ENCODE measurements at regions not wholly inside any gene's neighbourhood (a gene's known extent, or its start where the extent isn't known, plus 50 kb on each side); places are given as distances from the start of the nearest gene placed in this dataset.

- Mint-ChIP-seq H3K27ac (no peak overlapping the region), H3K36me3 (ENCODE audit: low read depth) (peaks cover 33% of the 10 kb centered on the region), H3K27me3 (ENCODE audit: insufficient read depth, low read depth, poor library complexity) (peaks cover 3% of the 10 kb centered on the region), H3K9me3 (peaks cover 11% of the 10 kb centered on the region; the same call in 2 of the 3 replicates), H3K4me1 (no peaks in the 10 kb centered on the region), H3K4me3 (no peak overlapping the region)
- no peaks in the 10 kb centered on the region; the same call in 1 of the 2 replicates for H3K36me3 ChIP-seq (ENCODE audit: insufficient read depth)
- peaks cover 17% of the 10 kb centered on the region for H3K9me2 ChIP-seq (ENCODE audit: insufficient read depth)
- no peaks in the 10 kb centered on the region for H3F3A ChIP-seq (replicated peaks; ENCODE audit: low read depth)
- H3K27me3 ChIP-seq (ENCODE audit: insufficient read depth): no peaks in the 10 kb centered on the region
- H3K27ac ChIP-seq (ENCODE audit: low read depth): no peak overlapping the region
- DNase-seq (ENCODE audit: low spot score) (no peak), ATAC-seq (no peak)
- no peak overlapping the region for H2AFZ ChIP-seq
- no peak overlapping the region for H3K4me2 ChIP-seq
- H3K4me1 ChIP-seq (ENCODE audit: insufficient read depth): no peaks in the 10 kb centered on the region
- H3K79me2 ChIP-seq (replicated peaks; ENCODE audit: insufficient read depth): no peaks in the 10 kb centered on the region
- H3K4me3 ChIP-seq: no peak overlapping the region
- no peak for TF ChIP-seq EZH2 (IDR thresholded peaks at IDR 0.05; ENCODE audit: low read depth, unreplicated experiment)
- TF ChIP-seq, protein P1, sequence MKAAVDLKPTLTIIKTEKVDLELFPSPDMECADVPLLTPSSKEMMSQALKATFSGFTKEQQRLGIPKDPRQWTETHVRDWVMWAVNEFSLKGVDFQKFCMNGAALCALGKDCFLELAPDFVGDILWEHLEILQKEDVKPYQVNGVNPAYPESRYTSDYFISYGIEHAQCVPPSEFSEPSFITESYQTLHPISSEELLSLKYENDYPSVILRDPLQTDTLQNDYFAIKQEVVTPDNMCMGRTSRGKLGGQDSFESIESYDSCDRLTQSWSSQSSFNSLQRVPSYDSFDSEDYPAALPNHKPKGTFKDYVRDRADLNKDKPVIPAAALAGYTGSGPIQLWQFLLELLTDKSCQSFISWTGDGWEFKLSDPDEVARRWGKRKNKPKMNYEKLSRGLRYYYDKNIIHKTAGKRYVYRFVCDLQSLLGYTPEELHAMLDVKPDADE (IDR thresholded peaks at IDR 0.05): no peak
- TF ChIP-seq CTCF (conservative IDR thresholded peaks at IDR 0.05; ENCODE audit: low read depth in 2 of 2): no peak
- TF ChIP-seq STAT1 (IDR thresholded peaks at IDR 0.05; ENCODE audit: unreplicated experiment): no peak
- TF ChIP-seq ZNF462 (CRISPR knock-in tag; IDR thresholded peaks at IDR 0.05): no peak
- no peak for TF ChIP-seq ZNF331 (CRISPR knock-in tag; IDR thresholded peaks at IDR 0.05; ENCODE audit: low read depth)
- TF ChIP-seq NANOG (IDR thresholded peaks at IDR 0.05; ENCODE audit: borderline replicate concordance): no peak
- no peak for TF ChIP-seq ZNF114 (CRISPR knock-in tag; IDR thresholded peaks at IDR 0.05)
- no peak for TF ChIP-seq JUNB (IDR thresholded peaks at IDR 0.05; ENCODE audit: unreplicated experiment)
- TF ChIP-seq, protein P2, sequence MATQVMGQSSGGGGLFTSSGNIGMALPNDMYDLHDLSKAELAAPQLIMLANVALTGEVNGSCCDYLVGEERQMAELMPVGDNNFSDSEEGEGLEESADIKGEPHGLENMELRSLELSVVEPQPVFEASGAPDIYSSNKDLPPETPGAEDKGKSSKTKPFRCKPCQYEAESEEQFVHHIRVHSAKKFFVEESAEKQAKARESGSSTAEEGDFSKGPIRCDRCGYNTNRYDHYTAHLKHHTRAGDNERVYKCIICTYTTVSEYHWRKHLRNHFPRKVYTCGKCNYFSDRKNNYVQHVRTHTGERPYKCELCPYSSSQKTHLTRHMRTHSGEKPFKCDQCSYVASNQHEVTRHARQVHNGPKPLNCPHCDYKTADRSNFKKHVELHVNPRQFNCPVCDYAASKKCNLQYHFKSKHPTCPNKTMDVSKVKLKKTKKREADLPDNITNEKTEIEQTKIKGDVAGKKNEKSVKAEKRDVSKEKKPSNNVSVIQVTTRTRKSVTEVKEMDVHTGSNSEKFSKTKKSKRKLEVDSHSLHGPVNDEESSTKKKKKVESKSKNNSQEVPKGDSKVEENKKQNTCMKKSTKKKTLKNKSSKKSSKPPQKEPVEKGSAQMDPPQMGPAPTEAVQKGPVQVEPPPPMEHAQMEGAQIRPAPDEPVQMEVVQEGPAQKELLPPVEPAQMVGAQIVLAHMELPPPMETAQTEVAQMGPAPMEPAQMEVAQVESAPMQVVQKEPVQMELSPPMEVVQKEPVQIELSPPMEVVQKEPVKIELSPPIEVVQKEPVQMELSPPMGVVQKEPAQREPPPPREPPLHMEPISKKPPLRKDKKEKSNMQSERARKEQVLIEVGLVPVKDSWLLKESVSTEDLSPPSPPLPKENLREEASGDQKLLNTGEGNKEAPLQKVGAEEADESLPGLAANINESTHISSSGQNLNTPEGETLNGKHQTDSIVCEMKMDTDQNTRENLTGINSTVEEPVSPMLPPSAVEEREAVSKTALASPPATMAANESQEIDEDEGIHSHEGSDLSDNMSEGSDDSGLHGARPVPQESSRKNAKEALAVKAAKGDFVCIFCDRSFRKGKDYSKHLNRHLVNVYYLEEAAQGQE (IDR thresholded peaks at IDR 0.05; ENCODE audit: unreplicated experiment): no peak
- TF ChIP-seq POLR2AphosphoS5 (IDR thresholded peaks at IDR 0.05; ENCODE audit: low read depth): no peak
- no peak for TF ChIP-seq EZH2phosphoT487 (IDR thresholded peaks at IDR 0.05; ENCODE audit: unreplicated experiment)
- H4K20me1 ChIP-seq (replicated peaks; ENCODE audit: insufficient read depth): no peaks in the 10 kb centered on the region
These were observed 338.9 kb upstream of the TECRL start for GRCh38 chr4:64747919-64748715.

All from GM23338 (cell line).